NCI-H2171 treated with DMSO at 0.1 percent for 48 hours (cell line): ENCODE measurements at regions not wholly inside any gene's neighbourhood (a gene's known extent, or its start where the extent isn't known, plus 50 kb on each side); places are given as distances from the start of the nearest gene placed in this dataset.
"Not testable (repeated sequence)": the region's sequence is repeated elsewhere in the genome, so short reads cannot be mapped to it uniquely, and the experiment has no call there.

Source experiments
- DNase-seq: peaks from one replicate; lab custom pipeline; 2025; lab: John Stamatoyannopoulos, UW

DNA sequence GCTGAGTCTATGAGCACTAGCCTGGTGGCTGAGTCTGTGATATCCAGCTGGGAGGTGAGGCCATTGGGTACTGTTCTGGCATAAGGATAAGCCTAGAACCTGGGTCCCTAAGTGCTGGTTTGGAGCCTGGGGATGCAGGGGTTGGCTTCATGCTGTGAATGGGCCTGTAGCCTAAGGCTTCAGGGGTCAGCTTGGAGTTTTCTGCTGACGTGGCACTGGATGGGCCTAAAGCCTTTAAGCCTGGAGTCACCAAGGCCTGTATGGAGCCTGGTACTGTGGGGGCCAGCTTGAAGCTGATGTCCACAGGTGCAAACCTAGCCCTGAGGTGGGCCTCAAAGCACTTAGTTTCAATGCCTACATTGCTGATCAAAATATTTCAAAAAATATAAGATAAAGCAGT lies 979.6 kb upstream of the POU3F4 start:
- no peak for DNase-seq

DNA sequence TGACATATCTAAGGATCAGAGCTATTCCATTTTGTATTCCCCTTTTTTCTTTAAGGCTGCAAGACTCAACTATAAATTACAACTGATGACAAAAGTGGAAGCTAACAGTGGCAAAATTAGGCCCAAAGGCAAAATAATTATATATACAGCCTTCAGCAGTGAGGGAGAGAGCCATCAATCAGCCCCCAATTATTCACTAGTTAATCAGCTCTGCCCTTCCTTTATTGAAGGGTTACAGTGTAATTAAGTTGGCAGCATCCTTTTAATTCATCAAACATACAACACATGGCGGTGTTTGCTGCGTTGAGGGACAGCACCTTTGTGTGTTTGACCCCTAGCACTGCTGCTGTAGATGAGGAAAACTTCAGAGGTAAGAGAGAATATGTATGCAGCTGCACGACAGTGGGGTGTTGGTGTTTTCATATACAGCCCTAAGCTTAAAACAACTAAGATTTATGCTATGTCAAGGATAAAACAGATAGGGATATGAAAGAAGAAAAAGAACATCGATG lies 973.9 kb upstream of the POU3F4 start:
- DNase-seq = no peak

DNA sequence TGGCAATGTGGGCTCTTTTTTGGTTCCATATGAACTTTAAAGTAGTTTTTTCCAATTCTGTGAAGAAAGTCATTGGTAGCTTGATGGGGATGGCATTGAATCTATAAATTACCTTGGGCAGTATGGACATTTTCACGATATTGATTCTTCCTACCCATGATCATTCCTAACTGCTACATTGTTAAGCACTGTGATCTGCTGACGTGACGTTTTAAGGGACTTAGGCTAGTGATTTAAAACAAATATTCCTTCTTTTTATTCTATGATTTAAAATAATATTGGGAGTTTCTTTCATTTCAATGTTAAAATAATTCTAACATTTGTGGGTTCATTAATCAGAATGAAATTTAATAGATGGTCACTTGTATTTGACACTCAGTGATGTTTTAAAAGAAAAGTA lies 970.9 kb upstream of the POU3F4 start:
- not testable (repeated sequence) for DNase-seq

DNA sequence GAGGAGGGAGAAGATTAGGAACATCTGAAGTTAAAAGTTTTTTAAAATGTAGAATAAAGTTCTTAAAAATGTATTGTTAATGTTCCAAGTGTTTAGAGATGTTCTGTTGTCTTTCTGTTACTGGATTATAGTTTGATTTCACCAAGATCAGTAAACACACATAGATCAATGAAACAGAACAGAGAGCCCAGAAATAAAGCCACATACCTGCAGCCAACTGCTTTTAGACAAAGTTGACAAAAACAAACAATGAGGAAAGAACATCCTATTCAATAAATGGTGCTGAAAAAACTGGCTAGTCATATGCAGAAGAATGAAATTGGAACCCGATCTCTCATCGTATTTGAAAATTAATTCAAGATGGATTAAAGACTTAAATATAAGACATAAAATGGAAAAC lies 966.3 kb upstream of the POU3F4 start:
- DNase-seq = no peak

DNA sequence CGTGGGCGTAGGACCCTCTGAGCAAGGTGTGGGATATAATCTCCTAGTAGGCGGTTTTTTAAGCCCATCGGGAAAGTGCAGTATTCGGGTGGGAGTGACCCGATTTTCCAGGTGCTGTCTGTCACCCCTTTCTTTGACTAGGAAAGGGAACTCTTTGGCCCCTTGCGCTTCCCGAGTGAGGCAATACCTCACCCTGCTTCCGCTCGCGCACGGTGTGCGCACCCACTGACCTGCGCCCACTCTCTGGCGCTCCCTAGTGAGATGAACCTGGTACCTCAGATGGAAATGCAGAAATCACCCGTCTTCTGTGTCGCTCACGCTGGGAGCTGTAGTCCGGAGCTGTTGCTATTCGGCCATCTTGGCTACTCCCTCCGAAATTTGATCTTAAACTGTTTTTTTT lies 955.9 kb upstream of the POU3F4 start:
- peak; percentile 5 for DNase-seq

DNA sequence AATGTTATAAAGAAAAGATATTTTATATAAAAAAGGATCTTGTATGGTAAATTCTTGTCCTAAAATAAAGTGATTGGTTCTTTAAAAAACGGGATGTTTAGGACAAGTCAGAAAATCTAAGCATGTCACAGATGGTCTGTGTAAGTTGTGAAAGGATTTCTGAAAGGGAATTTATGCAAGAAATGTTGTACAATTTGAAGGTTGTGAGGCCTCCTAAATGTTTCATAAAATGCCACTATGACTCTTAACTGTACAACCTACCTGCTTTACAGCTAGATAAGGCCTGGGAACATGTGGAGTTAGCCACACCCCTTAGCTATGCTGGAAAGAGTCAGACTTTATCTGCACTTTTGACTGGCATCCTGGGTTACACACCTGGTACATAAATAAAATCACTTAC lies 951.5 kb upstream of the POU3F4 start:
- DNase-seq = no peak

DNA sequence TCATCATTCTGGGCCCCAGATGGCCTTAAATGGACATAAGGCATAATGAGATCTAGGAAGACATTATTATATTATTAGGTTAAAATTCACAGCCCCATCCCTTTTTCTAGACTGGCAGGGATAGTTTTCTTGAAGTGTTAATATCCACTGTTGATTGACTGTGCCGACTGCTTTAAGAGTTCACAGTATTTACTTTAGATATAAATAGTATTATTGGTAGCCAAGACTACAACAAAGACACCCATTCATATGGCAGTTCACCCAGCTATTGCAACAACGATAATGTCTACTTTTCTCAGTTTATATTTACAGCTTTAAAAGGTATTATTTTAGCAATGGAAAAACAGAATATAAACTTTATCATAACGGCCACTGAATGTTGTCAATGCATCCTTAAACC lies 922.2 kb upstream of the POU3F4 start:
- no peak for DNase-seq

DNA sequence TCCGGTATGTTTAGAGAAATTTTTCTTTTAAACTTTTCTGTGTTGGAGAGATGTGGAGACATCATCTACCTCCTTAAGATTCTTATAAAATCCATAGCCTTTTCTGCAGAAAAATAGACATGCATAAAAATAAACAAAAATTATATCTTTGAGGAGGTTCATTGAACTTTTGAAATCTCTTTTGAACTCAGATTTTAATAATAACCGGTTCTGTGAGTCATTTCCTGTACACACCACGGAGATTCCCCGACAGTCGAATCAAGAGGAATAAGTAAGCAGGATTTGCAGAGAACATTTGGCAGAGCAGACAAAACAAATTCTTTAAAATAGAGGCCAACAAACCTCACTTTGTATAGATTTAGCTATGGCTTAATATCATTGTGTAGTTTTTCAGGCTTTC lies 918.7 kb upstream of the POU3F4 start:
- DNase-seq = no peak

DNA sequence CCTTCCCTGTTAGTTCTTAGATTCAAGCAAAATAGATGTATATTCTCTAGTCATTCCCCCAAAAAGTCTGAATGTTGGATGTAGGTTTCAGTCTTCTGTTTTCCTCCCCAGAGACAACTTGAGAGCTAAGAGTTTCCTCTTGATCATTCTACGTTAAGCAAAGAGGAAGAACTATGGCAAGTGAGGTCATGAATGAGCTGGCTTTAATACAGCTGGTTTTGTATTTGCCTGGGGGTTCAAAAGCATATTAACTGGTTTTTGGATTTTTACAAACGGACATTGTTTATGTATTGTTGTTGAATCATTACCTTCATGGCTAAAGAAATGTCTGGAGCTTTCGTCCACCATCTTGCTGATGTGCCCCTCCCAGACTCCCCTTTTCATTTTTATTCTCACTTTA lies 916.7 kb upstream of the POU3F4 start:
- no peak for DNase-seq

DNA sequence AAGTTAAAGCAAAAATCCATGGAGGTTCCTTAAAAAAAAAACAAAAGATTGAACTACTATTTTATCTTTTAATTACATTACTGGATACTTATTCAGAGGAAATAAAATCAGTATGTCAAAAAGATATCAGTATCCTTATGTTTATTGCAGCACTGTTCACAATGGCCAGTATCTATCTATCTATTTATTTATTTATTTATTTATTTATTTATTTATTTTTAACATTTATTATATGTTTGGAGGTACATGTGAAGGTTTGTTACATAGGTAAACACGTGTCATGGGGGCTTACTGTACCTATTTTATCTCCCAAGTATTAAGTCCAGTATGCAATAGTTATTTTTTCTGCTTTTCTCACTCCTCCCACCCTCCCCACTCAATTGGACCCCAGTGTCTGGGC lies 881.1 kb upstream of the POU3F4 start:
- no peak for DNase-seq

DNA sequence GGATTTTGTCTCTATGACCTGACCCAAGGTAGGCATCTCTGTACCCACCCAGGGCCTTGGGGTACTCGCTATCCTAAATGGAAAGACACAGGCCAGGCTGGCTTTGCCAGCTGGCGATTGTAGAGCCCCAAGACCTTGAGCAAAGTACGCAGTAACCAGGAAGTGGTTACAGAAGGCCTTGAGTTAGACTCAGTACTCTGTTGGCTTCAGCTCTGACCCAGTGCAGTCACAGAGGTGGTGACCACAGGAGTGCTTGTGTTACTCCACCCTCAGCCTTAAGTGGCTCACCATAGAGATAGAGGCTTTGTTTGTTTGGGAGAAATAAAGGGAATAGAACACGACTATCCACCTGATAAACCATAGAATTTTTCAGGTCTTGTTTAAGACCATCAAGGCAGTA lies 880.5 kb upstream of the POU3F4 start:
- no peak for DNase-seq

DNA sequence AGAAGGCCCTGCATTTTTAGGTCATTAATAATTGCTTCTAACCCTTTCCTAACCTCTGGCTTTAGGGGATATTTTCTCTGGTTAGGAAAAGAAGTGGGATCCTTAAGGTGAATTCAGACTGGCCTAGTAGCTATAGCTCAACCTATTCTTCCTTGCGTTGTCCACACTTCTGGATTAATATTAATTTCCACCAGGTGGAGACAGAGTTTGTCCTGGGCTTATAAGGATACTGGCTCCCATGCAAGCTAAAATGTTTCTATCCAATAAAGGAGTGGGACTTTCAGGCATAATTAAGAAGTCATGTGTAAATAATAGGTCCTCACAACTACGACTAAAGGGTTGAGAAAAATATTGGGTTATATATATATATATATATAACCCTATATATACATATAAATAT lies 860.0 kb upstream of the POU3F4 start:
- no peak for DNase-seq

DNA sequence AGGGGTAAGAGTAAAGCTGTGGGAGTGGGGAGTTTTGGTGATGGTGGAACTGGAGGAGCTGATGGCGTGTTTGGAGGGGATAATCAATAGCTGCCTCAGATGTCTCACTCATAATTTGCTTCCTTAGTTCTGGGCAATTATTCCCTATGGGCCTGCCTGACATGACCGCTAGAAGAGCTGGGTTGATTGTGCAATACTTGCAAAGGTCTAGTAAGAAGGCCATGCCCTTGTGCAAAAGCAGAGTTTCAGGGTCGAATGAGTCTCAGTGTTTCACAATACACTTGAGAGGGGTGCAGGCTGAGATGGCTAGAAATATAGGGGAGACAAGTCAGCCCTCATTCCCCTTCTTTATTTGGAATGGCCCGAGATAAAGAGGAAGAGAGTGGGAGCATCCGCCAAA lies 858.4 kb upstream of the POU3F4 start:
- no peak for DNase-seq

DNA sequence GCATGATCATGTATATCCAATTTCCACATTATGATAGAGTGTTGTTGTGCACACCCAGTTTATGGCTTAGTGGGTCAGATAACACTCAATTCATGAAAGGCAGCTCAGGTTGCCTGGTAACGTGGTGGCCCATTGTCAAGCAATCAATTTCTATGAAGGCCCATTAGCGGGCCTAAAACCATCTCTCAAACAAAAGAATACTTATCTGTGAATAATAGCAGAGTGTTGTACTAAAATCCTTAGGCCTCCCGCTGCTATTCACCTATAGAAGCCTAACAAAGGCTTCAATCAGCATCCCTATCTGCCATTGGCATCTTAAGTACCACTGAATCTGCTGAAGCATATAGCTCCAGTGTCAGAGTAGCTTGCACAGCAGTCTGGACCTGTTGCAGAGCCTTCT lies 849.6 kb upstream of the POU3F4 start:
- no peak for DNase-seq

DNA sequence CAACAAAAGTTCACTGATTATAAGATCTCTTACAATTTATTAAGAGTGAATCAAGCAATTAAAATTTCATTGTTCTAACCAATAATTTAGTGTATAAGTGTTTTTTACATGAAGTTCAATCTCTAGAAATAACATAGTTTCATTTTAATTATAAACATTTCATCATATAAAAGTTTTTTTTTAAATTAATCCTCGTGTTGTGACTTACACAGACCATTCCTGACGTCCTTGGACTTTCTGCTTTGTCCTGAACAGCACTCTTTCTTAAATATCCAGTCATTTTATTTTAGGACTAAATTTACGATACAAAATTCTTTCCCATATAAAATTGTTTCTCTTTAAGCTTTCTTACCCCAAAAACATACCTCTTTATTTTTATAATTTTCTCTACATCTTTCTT lies 841.7 kb upstream of the POU3F4 start:
- DNase-seq = no peak

DNA sequence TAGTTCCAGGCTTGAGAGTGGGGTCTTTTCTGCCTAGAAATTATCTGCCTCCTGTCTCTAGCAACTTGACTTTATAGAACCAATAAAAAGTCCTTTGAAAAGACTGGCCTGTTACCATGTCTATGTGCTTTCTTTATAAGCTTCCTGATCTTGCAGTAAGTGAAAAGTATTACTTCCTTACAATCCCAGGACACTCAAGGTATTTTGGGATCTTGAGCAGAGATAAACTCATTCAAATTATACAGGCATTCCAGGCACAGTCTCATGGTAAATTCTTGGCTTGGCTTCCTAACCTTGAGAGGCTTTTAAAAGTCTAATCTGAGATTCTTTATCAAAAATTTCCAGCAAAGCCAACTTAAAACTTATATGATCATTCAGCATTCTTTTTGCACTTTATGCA lies 833.0 kb upstream of the POU3F4 start:
- DNase-seq = no peak

DNA sequence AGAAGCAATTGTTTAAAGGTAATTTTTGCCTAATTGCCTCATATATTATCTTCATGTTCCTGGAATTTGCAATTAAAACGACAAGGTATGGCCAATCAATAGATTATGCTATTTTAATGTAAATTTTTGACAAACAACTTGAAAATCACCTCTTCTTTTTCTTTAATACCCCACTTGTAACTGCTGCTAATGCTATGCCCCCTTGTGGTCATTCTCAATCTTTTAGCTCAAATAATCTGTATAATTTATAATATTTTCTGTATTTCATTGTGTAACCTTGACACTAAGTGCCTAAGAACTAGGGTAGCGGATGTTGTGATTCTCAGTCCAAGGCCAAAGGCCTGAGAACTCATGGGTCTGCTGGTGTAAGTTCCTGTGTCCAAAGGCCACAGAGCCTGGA lies 831.7 kb upstream of the POU3F4 start:
- no peak for DNase-seq

DNA sequence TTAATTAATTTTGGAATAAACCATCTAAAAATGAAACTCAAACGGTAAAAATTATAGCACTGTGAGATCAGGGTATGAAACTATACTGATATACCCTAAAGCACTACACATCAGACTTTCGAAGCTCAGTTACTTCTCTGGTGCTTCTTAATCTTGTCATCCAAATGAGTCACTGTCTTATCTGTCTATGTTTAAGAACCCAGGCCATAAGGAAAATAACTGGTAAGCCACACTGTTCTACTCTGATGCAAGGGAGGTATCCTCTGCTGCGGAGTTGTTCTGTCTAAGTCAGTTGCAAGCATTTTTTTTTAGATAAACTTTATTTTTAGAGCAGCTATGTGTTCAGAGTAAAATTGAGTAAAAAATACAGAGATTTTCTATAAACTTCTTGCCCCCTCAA lies 830.8 kb upstream of the POU3F4 start:
- DNase-seq = no peak

DNA sequence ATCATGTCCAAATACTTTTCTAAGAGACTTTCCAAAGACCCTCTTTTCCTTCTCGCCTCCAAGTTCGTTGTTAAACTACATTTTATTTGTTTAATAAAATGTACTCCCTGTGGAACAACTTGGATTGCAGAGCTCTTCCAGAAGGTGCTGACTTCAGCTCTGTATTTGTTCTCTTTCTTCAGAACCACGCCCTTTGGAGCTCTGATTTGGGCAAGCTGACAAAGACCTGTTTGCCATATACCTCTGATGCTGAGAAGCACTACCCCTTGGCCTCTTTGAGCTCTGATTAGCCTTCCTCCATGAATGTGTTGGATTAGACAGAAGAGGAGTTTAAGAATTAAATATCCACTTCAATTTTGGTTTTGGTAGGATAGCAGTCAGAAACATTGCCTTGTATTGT lies 815.1 kb upstream of the POU3F4 start:
- DNase-seq = no peak

DNA sequence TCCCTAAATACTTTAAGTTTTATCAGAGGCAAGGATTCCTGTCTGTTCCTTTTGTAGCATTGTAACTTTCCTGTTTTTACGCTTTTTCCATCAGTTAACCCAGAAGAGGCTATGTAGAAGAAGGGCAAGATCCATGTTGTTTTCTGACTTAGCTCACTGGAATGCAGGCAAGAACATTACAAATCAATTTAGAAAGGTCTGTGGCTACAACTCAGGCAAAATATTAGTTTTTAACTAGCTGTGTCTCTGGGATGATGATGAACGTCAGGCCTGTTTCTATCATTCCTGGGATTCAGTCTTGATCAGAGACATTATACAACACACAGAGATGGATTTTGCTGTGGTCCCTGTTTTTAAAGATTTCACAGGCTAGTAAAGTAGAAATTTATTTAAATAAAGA lies 813.0 kb upstream of the POU3F4 start:
- no peak for DNase-seq

DNA sequence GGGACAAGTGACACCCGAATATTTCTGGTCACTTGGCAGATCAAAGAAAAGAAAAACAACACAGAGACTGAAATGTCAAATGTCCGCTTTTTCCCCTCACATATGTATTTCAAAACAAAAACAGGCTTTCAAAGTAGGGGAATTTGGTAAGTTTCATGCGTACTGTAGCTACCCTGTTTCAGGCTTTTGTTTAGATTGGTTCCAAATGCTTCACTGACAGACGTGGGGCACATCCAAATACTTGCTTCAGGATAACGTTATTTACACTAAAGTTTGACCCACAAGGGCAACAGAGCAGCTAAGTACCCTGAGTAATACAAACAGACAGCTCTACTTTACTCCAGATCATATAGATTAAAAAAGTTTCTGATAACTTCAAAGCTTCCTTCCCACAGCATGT lies 804.5 kb upstream of the POU3F4 start:
- DNase-seq = no peak

DNA sequence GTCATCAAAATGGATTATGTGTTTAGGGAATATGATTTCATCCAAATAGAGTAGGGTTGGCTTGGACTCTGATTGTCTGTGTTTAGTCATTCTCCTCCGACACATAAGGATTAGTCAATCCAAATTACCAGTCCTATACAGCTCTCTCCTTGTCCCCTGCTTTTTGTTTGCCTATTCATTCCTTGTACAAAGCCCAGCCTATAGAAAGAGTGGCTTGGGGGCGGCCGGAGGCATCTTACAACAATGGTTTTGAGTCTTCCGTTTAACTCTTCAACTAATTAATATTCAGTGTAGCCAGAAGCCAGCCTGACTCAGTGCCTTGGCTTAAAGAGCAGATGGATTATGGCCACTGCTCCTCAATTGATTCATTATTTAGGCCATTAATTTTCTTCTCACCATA lies 796.6 kb upstream of the POU3F4 start:
- no peak for DNase-seq

DNA sequence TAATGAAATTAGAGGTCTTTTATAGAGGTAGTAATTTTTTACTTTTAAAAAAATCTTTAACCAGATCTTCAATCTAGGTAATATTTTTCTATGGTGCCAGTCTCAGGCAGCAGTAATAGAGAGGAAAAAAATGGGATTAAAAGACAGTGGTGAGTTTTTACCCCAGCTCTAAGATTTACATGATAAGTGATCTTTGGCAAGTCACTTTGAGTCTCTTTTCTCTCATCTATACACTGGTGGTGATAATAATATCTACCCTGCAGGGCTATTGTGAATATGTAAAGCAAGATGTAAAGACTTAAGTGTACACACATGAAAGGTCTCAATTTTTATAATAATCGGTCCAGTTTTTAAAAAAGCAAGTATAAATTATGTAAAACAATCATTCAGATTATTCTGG lies 786.2 kb upstream of the POU3F4 start:
- DNase-seq = no peak

DNA sequence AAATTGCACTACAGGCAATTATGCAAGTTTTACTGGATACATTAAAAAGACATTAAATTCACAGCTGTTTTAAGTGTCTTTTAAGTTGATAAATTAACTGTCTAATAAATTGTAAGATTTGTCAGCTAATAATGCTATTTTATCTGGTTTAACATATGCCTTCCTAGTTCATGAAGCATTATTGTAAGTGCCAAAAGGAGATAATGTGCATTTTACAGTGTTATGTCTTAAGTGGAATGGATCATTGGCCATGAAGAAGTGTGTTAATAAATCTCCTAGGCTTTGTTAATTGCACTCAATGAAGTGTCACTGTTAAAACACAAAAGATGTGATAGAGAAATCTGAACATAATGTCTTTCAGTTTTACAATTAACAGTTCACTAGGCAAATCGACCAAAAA lies 784.3 kb upstream of the POU3F4 start:
- DNase-seq = no peak

DNA sequence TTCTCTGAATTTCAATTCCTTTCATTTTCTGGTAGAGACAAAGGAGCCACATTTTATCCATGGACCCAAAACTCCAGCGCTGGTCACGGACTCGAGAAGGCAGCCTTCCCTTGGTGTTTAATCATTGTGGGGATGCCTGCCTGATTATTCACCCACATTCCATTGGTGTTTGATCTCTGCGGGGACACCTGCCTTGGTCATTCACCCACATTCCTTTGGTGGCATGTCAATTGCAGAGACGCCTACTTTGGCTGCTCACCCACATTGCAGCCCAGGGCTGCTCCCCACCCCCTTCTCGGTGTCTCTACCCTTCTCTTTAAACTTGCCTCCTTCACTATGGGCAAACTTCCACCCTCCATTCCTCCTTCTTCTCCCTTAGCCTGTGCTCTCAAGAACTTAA lies 780.7 kb upstream of the POU3F4 start:
- DNase-seq = not testable (repeated sequence)
